HEK293 (cell line): ENCODE measurements at regions not wholly inside any gene's neighbourhood (a gene's known extent, or its start where the extent isn't known, plus 50 kb on each side); places are given as distances from the start of the nearest gene placed in this dataset.

Experiments
- CTCF ChIA-PET: fragments of 350-600 bp; formaldehyde crosslinking; extraction: SDS; loops from one replicate; lab custom pipeline; 2021; ENCODE audit warnings: antibody characterized with exemption; lab: Yijun Ruan, JAX
- POLR2A ChIA-PET: fragments of 300-600 bp; formaldehyde crosslinking; extraction: SDS; loops from one replicate; lab custom pipeline; 2020; ENCODE audit warnings: antibody characterized with exemption, inconsistent platforms; lab: Yijun Ruan, JAX
- H3K27ac ChIP-seq: fragments of 200-500 bp; sonication (Bioruptor generic); 2 replicates; pipeline ENCODE4 v1.5.1; 2014; ENCODE audit warnings: low read depth, low read length, control low read depth, inconsistent platforms; ENCODE audit errors: extremely low read depth
- H3K36me3 ChIP-seq, 2 experiments: fragments of 200-500 bp in 1 of 2; sonication (Bioruptor generic) in 1 of 2; 1 replicate in 1 of 2; 2 replicates in 1 of 2; pipeline ENCODE4 v1.5.1; 2014 to 2017; ENCODE audit warnings: inconsistent platforms in 2 of 2, low read length in 2 of 2; ENCODE audit not compliant: control insufficient read depth in 2 of 2, insufficient read depth in 1 of 2
- H3K4me1 ChIP-seq: fragments of 200-500 bp; sonication (Bioruptor generic); 2 replicates; pipeline ENCODE4 v1.5.1; 2014; ENCODE audit warnings: mild to moderate bottlenecking, low read length, inconsistent platforms; ENCODE audit not compliant: control insufficient read depth, insufficient read depth
- H3K4me3 ChIP-seq: 2 replicates; pipeline ENCODE4 v1.5.1; 2011; ENCODE audit warnings: low read depth, mild to moderate bottlenecking, control low read depth, low read length, moderate library complexity
- H3K9me3 ChIP-seq: fragments of 200-500 bp; sonication (Bioruptor generic); 2 replicates; pipeline ENCODE4 v1.5.1; 2014; ENCODE audit warnings: low read depth, low read length, inconsistent platforms; ENCODE audit not compliant: control insufficient read depth, insufficient read depth
- BCL6B ChIP-seq: fragments of 450-650 bp; formaldehyde crosslinking; IDR thresholded peaks from 2 replicates; pipeline ENCODE4 v1.5.1; 2017; ENCODE audit warnings: missing biosample characterization, missing genetic modification characterization
- GLI4 ChIP-seq: fragments of 450-650 bp; formaldehyde crosslinking; IDR thresholded peaks from 2 replicates; pipeline ENCODE4 v1.5.1; 2016; ENCODE audit warnings: missing biosample characterization, missing genetic modification characterization
- MZF1 ChIP-seq: fragments of 450-650 bp; formaldehyde crosslinking; IDR thresholded peaks from 2 replicates; pipeline ENCODE4 v1.5.1; 2017; ENCODE audit warnings: missing biosample characterization, missing genetic modification characterization, borderline replicate concordance
- PRDM1 ChIP-seq: fragments of 450-650 bp; formaldehyde crosslinking; IDR thresholded peaks from 2 replicates; pipeline ENCODE4; 2016; ENCODE audit warnings: missing biosample characterization, missing genetic modification characterization
- ZEB2 ChIP-seq: fragments of 450-650 bp; formaldehyde crosslinking; IDR thresholded peaks from 2 replicates; pipeline ENCODE4 v1.5.1; 2016; ENCODE audit warnings: missing biosample characterization, missing genetic modification characterization
- ZIC2 ChIP-seq: fragments of 450-650 bp; formaldehyde crosslinking; IDR thresholded peaks from 2 replicates; pipeline ENCODE4 v1.5.1; 2016; ENCODE audit warnings: missing biosample characterization, missing genetic modification characterization
- ZNF121 ChIP-seq: fragments of 450-650 bp; formaldehyde crosslinking; IDR thresholded peaks from 2 replicates; pipeline ENCODE4 v1.5.1; 2016; ENCODE audit warnings: missing biosample characterization, missing genetic modification characterization
- ZNF175 ChIP-seq: fragments of 450-650 bp; formaldehyde crosslinking; IDR thresholded peaks from 2 replicates; pipeline ENCODE4 v1.5.1; 2016; ENCODE audit warnings: missing biosample characterization, missing genetic modification characterization
- ZNF19 ChIP-seq: fragments of 450-650 bp; formaldehyde crosslinking; IDR thresholded peaks from 2 replicates; pipeline ENCODE4; 2016; ENCODE audit warnings: missing biosample characterization, missing genetic modification characterization, low read depth
- ZNF211 ChIP-seq: fragments of 450-650 bp; formaldehyde crosslinking; IDR thresholded peaks from 2 replicates; pipeline ENCODE4 v1.5.1; 2016; ENCODE audit warnings: low read depth, missing biosample characterization, missing genetic modification characterization
- ZNF239 ChIP-seq: fragments of 450-650 bp; formaldehyde crosslinking; IDR thresholded peaks from 2 replicates; pipeline ENCODE4 v1.5.1; 2016; ENCODE audit warnings: missing biosample characterization, missing genetic modification characterization
- ZNF24 ChIP-seq: fragments of 450-650 bp; formaldehyde crosslinking; IDR thresholded peaks from 2 replicates; pipeline ENCODE4 v1.5.1; 2016; ENCODE audit warnings: missing biosample characterization, missing genetic modification characterization
- ZNF248 ChIP-seq: fragments of 450-650 bp; formaldehyde crosslinking; IDR thresholded peaks from 2 replicates; pipeline ENCODE4 v1.5.1; 2017; ENCODE audit warnings: missing biosample characterization, missing genetic modification characterization
- ZNF292 ChIP-seq: fragments of 450-650 bp; formaldehyde crosslinking; IDR thresholded peaks from 2 replicates; pipeline ENCODE4 v1.5.1; 2016; ENCODE audit warnings: low read depth, missing biosample characterization, missing genetic modification characterization, borderline replicate concordance
- ZNF354C ChIP-seq: fragments of 450-650 bp; formaldehyde crosslinking; IDR thresholded peaks from 2 replicates; pipeline ENCODE4 v1.5.1; 2016; ENCODE audit warnings: missing biosample characterization, missing genetic modification characterization, low read depth, borderline replicate concordance
- ZNF426 ChIP-seq: fragments of 450-650 bp; formaldehyde crosslinking; IDR thresholded peaks from 2 replicates; pipeline ENCODE4 v1.5.1; 2017; ENCODE audit warnings: missing biosample characterization, missing genetic modification characterization, mild to moderate bottlenecking, inconsistent platforms, moderate library complexity
- ZNF501 ChIP-seq: fragments of 450-650 bp; formaldehyde crosslinking; IDR thresholded peaks from 2 replicates; pipeline ENCODE4 v1.5.1; 2016; ENCODE audit warnings: missing biosample characterization, missing genetic modification characterization
- ZNF521 ChIP-seq: fragments of 450-650 bp; formaldehyde crosslinking; IDR thresholded peaks from 2 replicates; pipeline ENCODE4 v1.5.1; 2017; ENCODE audit warnings: missing biosample characterization, mild to moderate bottlenecking, missing genetic modification characterization
- TF ChIP-seq, protein P1 (sequence below): fragments of 450-650 bp; IDR thresholded peaks from 2 replicates; pipeline ENCODE4 v1.5.1; 2018; ENCODE audit warnings: missing biosample characterization, missing genetic modification characterization
- TF ChIP-seq, protein P2 (sequence below): fragments of 450-650 bp; IDR thresholded peaks from 2 replicates; pipeline ENCODE4 v1.5.1; 2018; ENCODE audit warnings: missing biosample characterization, mild to moderate bottlenecking, missing genetic modification characterization
- TF ChIP-seq, protein P3 (sequence below): fragments of 450-650 bp; formaldehyde crosslinking; IDR thresholded peaks from 2 replicates; pipeline ENCODE4 v1.5.1; 2016; ENCODE audit warnings: missing biosample characterization, missing genetic modification characterization, borderline replicate concordance
- TF ChIP-seq, protein P4 (sequence below): IDR thresholded peaks from 2 replicates; pipeline ENCODE4 v1.6.1; 2011; ENCODE audit warnings: mild to moderate bottlenecking, low read depth, low read length, borderline replicate concordance

- no peak for TF ChIP-seq GLI4 (tag by site-specific recombination)
- TF ChIP-seq ZNF211 (tag by site-specific recombination), result no peak
- no peak for TF ChIP-seq ZNF175
- no peak for TF ChIP-seq ZIC2 (tag by site-specific recombination)
- no peak for TF ChIP-seq ZNF521 (tag by site-specific recombination)
- TF ChIP-seq ZNF426 (tag by site-specific recombination), result no peak
- TF ChIP-seq ZNF19, result no peak
- TF ChIP-seq, protein P1, sequence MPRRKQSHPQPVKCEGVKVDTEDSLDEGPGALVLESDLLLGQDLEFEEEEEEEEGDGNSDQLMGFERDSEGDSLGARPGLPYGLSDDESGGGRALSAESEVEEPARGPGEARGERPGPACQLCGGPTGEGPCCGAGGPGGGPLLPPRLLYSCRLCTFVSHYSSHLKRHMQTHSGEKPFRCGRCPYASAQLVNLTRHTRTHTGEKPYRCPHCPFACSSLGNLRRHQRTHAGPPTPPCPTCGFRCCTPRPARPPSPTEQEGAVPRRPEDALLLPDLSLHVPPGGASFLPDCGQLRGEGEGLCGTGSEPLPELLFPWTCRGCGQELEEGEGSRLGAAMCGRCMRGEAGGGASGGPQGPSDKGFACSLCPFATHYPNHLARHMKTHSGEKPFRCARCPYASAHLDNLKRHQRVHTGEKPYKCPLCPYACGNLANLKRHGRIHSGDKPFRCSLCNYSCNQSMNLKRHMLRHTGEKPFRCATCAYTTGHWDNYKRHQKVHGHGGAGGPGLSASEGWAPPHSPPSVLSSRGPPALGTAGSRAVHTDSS (tag by site-specific recombination), result no peak
- no peak for TF ChIP-seq ZNF121 (tag by site-specific recombination)
- TF ChIP-seq ZNF24 (tag by site-specific recombination), result no peak
Measured at GRCh38 chr5:167336161-167336560, 955.3 kb upstream of the WWC1 start (continued).

DNA sequence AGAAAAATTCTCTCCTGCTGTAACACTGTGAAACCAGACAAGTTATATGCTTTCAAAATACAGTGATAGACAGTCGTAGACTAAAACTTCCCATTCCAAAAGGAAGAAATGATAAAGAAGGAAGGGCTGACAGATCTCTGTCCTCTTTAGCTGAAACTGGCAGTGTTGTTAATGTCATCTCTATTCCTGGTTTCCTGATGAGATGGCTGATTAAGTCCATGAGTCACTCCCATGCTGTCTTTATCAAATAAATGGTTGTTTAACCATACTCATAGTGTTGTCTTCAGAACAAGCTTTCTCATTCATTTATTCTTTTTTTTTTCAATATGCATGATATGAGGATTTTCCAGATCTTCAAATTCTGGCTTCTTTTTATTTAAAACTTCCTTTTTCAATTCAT lies 952.2 kb upstream of the WWC1 start:
- Histone ChIP-seq H3K4me1 (no peaks in the 10 kb centered on the region), H3K4me3 (no peak overlapping the region), H3K36me3 (no peaks in the 10 kb centered on the region), H3K9me3 (no peaks in the 10 kb centered on the region), H3K27ac (no peak overlapping the region)
- POLR2A ChIA-PET, result no interaction called here
- CTCF ChIA-PET, result no interaction called here
- TF ChIP-seq ZEB2 (no peak), ZNF239 (tag by site-specific recombination) (no peak), ZNF354C (tag by site-specific recombination) (no peak)
- TF ChIP-seq, protein P2, sequence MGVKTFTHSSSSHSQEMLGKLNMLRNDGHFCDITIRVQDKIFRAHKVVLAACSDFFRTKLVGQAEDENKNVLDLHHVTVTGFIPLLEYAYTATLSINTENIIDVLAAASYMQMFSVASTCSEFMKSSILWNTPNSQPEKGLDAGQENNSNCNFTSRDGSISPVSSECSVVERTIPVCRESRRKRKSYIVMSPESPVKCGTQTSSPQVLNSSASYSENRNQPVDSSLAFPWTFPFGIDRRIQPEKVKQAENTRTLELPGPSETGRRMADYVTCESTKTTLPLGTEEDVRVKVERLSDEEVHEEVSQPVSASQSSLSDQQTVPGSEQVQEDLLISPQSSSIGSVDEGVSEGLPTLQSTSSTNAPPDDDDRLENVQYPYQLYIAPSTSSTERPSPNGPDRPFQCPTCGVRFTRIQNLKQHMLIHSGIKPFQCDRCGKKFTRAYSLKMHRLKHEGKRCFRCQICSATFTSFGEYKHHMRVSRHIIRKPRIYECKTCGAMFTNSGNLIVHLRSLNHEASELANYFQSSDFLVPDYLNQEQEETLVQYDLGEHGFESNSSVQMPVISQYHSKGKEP (tag by site-specific recombination), result no peak

DNA sequence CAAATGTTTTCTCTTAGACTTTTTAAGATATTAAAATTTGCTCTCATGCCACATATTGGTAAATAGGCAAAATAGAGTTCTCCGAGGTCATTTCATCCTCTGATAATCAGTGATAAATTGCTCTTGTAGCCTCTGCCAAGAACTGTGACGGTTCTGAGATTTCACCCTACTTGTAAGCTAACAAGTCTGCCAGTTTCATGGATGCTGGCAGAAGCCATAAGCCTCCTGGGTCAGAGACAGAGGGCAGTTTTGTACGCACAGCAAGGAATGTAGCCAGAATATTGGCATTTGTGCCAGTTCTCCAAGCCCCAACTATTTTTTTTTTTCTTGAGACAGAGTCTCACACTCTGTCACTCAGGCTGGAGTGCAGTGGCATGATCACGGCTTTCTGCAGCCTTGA lies 945.0 kb upstream of the WWC1 start:
- Histone ChIP-seq H3K4me3 (no peak overlapping the region), H3K27ac (no peak overlapping the region), H3K36me3 (no peaks in the 10 kb centered on the region), H3K4me1 (no peaks in the 10 kb centered on the region), H3K9me3 (no peaks in the 10 kb centered on the region)
- TF ChIP-seq, protein P3, sequence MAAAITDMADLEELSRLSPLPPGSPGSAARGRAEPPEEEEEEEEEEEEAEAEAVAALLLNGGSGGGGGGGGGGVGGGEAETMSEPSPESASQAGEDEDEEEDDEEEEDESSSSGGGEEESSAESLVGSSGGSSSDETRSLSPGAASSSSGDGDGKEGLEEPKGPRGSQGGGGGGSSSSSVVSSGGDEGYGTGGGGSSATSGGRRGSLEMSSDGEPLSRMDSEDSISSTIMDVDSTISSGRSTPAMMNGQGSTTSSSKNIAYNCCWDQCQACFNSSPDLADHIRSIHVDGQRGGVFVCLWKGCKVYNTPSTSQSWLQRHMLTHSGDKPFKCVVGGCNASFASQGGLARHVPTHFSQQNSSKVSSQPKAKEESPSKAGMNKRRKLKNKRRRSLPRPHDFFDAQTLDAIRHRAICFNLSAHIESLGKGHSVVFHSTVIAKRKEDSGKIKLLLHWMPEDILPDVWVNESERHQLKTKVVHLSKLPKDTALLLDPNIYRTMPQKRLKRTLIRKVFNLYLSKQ, result no peak
- TF ChIP-seq ZNF292 (no peak), PRDM1 (tag by site-specific recombination) (no peak), ZNF248 (tag by site-specific recombination) (no peak), GLI4 (tag by site-specific recombination) (no peak), ZNF501 (tag by site-specific recombination) (no peak), BCL6B (no peak), MZF1 (no peak)
- TF ChIP-seq, protein P4, sequence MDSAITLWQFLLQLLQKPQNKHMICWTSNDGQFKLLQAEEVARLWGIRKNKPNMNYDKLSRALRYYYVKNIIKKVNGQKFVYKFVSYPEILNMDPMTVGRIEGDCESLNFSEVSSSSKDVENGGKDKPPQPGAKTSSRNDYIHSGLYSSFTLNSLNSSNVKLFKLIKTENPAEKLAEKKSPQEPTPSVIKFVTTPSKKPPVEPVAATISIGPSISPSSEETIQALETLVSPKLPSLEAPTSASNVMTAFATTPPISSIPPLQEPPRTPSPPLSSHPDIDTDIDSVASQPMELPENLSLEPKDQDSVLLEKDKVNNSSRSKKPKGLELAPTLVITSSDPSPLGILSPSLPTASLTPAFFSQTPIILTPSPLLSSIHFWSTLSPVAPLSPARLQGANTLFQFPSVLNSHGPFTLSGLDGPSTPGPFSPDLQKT, result no peak
- POLR2A ChIA-PET, result no interaction called here
- CTCF ChIA-PET, result no interaction called here
